Nephron (organoid): ENCODE measurements at regions not wholly inside any gene's neighbourhood (a gene's known extent, or its start where the extent isn't known, plus 50 kb on each side); places are given as distances from the start of the nearest gene placed in this dataset.
A peak's percentile ranks its signal among the peaks of the same experiment; 100 is the strongest.

Experiments
- H3K27ac Mint-ChIP-seq, 3 experiments: 2 replicates each; pipeline ENCODE4 v1.8.0; 2020; ENCODE audit warnings: mixed read lengths in 3 of 3, mild to moderate bottlenecking in 2 of 3, moderate library complexity in 1 of 3
- H3K27me3 Mint-ChIP-seq: 2 replicates; pipeline ENCODE4 v1.8.0; 2021; ENCODE audit warnings: low read depth, mild to moderate bottlenecking, moderate library complexity, mixed read lengths
- H3K36me3 Mint-ChIP-seq: 2 replicates; pipeline ENCODE4 v1.8.0; 2020; ENCODE audit warnings: low read depth, mixed read lengths
- H3K4me1 Mint-ChIP-seq: 2 replicates; pipeline ENCODE4 v1.8.0; 2020; ENCODE audit warnings: mixed read lengths
- H3K4me3 Mint-ChIP-seq, 3 experiments: 2 replicates each; pipeline ENCODE4 v1.8.0; 2020; ENCODE audit warnings: mild to moderate bottlenecking in 3 of 3, mixed read lengths in 3 of 3, moderate library complexity in 2 of 3
- H3K9me3 Mint-ChIP-seq: 2 replicates; pipeline ENCODE4 v1.8.0; 2020; ENCODE audit warnings: mixed read lengths
- TF ChIP-seq, protein P1 (sequence below), 3 experiments: fragments of 200-600 bp; sonication (generic); IDR thresholded peaks; one replicate each; pipeline ENCODE4 v1.5.0; 2021; ENCODE audit warnings: antibody characterized with exemption in 3 of 3; ENCODE audit not compliant: unreplicated experiment in 3 of 3

DNA sequence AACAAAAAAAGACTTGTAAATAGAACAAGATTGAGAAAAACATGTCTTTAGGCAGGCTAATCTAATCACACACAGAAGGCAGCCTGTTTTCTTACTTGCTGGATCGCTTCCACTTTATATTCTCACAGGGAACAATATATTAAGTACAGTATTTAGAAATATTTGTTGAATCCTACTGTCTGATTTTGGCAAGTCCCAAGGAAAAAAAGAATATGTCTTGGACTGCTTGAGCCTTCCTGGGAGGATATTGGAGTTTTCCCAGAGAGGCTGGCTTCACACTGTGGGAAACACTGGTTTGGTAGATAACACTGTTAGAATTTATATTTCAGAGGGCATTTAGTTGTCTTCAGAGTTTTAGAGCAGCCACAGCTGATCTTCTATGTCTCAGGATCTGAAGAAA is 229.7 kb downstream of the PRL start:
- H3K9me3 Mint-ChIP-seq: no peaks in the 10 kb centered on the region
- peaks cover 61% of the 10 kb centered on the region for H3K4me1 Mint-ChIP-seq
- peak overlapping the region in 2 of 3 experiments; percentile 21 to 54 for H3K4me3 Mint-ChIP-seq
- peaks cover 27% of the 10 kb centered on the region for H3K36me3 Mint-ChIP-seq
- no peaks in the 10 kb centered on the region for H3K27me3 Mint-ChIP-seq
- peak overlapping the region; percentile 92 to 97 (median 93) for H3K27ac Mint-ChIP-seq
- TF ChIP-seq, protein P1, sequence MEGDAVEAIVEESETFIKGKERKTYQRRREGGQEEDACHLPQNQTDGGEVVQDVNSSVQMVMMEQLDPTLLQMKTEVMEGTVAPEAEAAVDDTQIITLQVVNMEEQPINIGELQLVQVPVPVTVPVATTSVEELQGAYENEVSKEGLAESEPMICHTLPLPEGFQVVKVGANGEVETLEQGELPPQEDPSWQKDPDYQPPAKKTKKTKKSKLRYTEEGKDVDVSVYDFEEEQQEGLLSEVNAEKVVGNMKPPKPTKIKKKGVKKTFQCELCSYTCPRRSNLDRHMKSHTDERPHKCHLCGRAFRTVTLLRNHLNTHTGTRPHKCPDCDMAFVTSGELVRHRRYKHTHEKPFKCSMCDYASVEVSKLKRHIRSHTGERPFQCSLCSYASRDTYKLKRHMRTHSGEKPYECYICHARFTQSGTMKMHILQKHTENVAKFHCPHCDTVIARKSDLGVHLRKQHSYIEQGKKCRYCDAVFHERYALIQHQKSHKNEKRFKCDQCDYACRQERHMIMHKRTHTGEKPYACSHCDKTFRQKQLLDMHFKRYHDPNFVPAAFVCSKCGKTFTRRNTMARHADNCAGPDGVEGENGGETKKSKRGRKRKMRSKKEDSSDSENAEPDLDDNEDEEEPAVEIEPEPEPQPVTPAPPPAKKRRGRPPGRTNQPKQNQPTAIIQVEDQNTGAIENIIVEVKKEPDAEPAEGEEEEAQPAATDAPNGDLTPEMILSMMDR (IDR thresholded peaks at IDR 0.05; ENCODE audit: unreplicated experiment in 3 of 3): no peak

DNA sequence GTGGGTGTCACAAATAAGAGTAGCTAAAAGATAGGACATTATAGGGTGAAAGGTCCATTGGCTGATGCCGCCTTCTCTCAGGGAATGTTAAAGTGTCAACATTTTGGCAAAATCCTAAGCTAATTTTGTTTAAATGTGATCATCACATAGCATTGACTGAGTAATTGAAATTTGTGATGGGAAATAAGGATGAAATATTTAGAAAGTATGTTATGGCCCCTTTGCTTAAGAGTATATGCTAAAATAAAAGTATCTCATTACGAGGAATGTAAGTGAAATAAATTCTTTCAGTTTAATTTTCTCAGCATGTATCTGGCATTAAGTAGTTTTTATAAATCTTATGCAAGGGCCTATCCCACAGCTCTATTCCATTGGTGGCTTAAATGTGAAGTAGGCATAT is 229.2 kb downstream of the PRL start:
- Mint-ChIP-seq H3K9me3 (no peaks in the 10 kb centered on the region), H3K4me1 (peaks cover 66% of the 10 kb centered on the region), H3K4me3 (peak overlapping the region in 1 of 3 experiments; percentile 8), H3K36me3 (peaks cover 24% of the 10 kb centered on the region), H3K27me3 (no peaks in the 10 kb centered on the region), H3K27ac (peak overlapping the region; percentile 92 to 97 (median 93))
- TF ChIP-seq, protein P1 (IDR thresholded peaks at IDR 0.05; ENCODE audit: unreplicated experiment in 3 of 3): no peak

DNA sequence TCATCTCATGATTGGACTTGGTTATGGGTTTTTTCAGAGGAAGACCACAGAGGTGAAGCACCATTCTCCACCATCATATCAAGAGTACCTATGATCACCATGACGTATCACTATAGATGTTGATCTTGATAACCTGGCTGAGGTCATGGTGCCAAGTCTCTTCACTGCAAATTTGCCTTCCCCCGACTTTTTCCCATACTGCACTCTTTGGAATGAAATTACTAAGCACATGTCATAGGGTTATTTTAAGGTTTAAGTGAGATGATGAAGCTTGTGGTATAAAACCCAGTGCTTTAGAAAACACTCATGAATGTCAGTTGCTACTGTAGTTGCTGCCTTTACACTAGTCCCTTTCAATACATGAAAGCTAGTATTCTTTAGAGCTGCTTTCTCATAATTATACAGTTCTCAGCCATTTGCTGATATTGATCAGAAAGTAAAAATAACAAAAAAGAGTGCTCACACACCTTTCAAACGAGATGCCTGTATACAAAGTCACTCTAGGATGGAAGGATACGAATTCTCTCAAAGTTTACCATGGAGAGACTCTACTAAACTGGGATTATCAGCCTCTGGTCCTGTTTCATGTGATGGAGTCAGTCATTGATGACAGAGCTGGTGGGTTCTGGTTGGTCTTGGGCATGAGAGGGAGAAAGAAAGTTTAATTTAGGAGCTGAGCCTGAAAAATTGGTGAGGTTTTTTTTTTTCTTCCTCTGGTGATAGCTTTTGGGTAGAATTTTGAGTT is 228.1 kb downstream of the PRL start:
- peaks cover 77% of the 10 kb centered on the region for H3K4me1 Mint-ChIP-seq
- H3K27me3 Mint-ChIP-seq: no peaks in the 10 kb centered on the region
- H3K36me3 Mint-ChIP-seq: peaks cover 24% of the 10 kb centered on the region
- peak overlapping the region; percentile 95 to 99 (median 97) for H3K27ac Mint-ChIP-seq
- peak overlapping the region in 2 of 3 experiments; percentile 18 to 62 for H3K4me3 Mint-ChIP-seq
- no peaks in the 10 kb centered on the region for H3K9me3 Mint-ChIP-seq
- TF ChIP-seq, protein P1 (IDR thresholded peaks at IDR 0.05; ENCODE audit: unreplicated experiment in 3 of 3): no peak

DNA sequence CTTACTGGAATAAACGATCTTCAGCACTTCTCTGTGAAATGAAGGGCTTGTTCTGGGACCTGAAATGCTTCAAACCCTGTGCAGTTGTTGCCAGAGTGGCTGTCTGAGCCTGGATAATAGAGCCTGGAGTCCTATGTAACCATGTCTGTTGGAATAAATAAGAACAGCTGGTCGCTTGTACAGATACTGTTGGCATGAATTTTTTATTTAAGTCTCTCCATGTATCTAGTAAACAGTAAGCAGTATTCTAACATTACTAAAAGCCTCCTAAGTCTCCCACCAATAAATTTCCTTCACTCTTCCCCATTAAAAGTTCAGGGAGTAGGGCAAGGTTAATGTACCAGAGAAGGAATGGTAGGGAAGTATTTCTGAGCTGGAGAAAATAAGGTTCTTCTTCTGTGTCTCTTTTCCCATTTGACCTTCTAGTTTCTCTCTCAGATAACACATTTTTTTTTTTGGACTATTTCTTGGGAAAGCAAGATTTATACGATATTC is 227.5 kb downstream of the PRL start:
- Mint-ChIP-seq H3K27ac (peak overlapping the region; percentile 95 to 99 (median 97)), H3K9me3 (no peaks in the 10 kb centered on the region), H3K4me1 (peaks cover 83% of the 10 kb centered on the region), H3K27me3 (no peaks in the 10 kb centered on the region), H3K36me3 (peaks cover 24% of the 10 kb centered on the region), H3K4me3 (peak overlapping the region in 2 of 3 experiments; percentile 18 to 62)
- TF ChIP-seq, protein P1 (IDR thresholded peaks at IDR 0.05; ENCODE audit: unreplicated experiment in 3 of 3): no peak

DNA sequence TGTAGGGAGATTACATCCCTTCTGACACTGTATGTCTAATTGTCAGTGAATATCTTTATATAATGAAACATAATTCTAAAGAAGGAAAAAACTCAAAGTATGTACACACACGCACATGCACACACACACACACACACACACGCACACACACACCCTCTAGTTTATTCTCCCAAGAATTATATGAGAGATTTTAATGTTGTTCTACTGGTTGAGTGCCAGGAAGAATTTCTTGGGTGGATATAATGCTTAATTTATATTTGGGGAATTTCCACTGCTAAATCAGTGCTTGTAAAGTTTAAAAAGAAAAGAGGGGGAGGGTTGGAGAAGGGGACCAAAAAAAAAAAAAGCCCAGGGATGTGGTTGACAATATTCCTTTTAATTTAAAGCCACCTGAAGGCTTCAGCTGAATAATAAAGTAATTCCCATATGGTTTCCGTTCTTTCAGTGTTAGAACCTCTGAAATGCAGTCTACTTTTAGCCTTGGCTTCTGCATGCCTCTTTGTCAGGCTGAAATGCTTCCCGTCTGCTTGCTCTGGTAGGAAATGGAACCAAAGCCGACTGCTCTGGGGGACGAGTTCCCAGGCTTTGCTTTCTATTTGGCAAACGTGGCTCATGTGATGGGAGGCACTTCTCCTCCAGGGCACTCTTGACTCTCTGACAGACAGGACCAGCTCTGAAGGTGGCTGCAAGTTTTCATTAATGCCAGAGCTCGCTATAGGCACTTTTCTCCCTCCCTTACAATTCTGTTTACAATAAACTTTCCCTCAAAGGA is 225.4 kb downstream of the PRL start:
- no peaks in the 10 kb centered on the region for H3K27me3 Mint-ChIP-seq
- H3K9me3 Mint-ChIP-seq: no peaks in the 10 kb centered on the region
- H3K36me3 Mint-ChIP-seq: peaks cover 34% of the 10 kb centered on the region
- H3K4me1 Mint-ChIP-seq: peaks cover 82% of the 10 kb centered on the region
- peak overlapping the region; percentile 44 to 67 (median 61) for H3K4me3 Mint-ChIP-seq
- H3K27ac Mint-ChIP-seq: peak overlapping the region; percentile 95 to 99 (median 97)
- TF ChIP-seq, protein P1 (IDR thresholded peaks at IDR 0.05; ENCODE audit: unreplicated experiment in 3 of 3): no peak
